ENCODE measurements at regions not wholly inside any gene's neighbourhood (a gene's known extent, or its start where the extent isn't known, plus 50 kb on each side); places are given as distances from the start of the nearest gene placed in this dataset.

DNA sequence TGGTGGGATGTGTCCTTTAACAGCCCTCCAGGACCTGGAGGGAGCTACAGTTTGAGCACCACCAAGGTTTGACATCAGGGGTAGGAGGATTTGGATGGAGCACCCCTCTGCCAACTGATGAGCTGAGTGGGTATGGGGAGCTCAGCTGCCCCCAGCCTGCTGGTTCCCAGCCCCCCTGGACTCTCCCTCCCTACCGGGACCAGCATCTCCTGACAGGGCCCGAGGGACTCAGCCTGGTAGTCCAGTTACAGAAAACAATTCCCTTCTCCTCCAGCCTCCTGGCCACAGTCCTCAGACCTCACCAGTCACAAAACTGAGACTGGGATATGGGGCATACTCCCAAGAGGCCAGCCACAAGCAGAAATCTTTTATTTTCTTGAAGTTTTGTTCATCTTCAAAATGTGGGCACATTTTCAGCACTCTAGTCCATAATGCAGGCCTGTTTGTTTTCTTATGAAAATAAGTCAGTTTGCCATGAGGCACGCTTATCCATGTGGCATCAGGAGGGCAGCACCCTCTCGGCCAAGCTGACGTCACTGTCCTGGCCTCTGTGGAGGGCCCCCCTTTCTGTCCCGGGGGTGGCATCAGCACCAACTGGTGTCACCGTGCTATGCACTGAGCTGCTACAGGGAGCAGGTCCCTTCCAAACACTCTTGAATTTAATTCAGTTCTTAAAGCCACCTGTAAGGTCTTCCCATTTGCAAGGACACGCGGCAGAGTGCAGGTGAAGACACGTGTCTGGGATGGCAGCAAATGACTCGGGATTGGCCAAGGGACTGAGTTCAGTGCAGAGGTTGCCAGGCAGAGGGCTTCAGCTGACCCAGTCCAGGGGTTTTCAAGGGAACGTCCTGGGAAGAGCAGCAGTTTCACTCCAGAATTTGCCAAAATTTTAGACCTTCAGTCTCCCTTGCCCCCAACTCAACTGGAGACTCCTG, 187.6 kb downstream of the GADD45G start:
- no peak for DNase-seq

DNA sequence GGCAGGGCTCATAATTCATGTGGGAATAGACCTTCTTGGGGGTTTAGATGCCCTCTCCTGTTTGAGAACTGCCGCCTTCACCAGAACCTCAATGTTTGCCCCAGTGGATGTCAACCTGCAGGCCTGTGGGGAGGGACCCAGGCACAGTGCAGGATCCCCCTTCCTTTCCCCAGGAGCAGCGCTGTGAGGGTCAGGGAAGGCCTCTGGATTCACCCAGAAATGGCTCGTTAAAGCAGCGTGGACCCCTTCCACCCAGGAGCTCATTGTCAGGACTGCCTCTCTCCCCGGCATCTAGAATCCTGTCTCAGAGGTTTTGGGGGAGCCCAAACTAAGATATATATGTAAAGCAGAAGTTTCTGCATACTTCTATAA, 188.3 kb downstream of the GADD45G start:
- DNase-seq = no peak

GRCh38 chr9:89793551-89793950, 188.7 kb downstream of the GADD45G start:
- DNase-seq = no peak

DNA sequence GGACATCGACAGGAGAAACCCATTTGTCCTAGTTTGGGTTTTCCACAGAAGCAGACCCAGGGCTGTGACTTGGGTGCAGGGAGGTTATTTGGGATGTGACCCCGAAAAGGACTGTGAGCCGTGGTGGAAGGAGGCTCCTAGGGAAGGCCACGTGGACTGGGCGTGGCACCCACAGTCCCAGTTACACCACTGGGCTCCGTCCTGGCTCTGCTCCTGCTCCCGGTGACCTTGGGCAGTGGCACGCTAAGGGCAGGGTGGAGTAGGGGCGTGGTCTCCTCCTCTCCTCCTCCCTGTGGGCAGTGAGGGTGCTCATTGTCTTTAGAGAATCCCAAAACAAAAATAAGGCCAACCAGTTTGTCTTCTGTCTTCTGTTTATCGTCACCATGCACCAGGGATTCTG, 190.1 kb downstream of the GADD45G start:
- DNase-seq = no peak

- DNase-seq = no peak
Measured at GRCh38 chr9:89795538-89796195, 190.9 kb downstream of the GADD45G start.

DNA sequence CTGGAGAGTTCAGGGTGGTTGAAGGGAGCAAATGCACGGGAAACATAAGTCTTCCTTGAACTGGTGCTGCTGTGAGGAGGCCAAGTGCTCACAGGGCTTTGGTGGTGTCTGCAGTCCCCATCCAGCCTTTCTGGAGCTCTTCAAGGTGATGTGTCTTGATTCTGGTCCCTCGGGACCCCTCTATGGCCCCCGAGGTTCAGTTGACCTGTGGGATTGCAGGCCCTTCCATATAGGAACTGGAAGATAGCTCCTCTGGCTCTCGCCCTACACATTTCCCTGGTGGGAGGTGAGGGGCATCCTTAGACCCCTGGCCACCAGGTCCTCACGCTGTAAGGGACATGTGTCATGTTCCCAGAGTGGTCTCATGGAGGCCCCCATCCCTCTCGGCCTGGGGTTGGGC, 191.8 kb downstream of the GADD45G start:
- DNase-seq = no peak

DNA sequence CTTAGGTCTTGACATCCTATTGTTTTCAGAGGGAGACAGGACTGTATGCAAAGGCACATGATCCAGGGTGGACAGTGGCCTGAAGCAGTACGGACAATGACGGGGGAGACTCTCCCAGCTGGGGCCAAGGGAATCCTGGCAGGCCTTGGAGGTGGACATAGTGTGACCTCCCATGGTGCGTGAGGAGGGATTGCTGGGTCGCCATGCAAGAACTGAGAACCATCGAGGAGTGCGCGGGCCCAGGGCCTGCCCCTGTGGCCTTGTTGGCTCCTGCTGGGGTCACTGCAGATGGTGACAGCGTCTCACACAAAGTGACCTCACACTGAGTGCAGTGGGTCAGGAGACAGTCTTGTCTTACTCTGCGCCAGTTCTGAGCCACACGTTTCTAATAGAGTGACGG, 192.4 kb downstream of the GADD45G start:
- DNase-seq = no peak

- no peak for DNase-seq
Measured at GRCh38 chr9:89797937-89798455, 193.2 kb downstream of the GADD45G start.

DNA sequence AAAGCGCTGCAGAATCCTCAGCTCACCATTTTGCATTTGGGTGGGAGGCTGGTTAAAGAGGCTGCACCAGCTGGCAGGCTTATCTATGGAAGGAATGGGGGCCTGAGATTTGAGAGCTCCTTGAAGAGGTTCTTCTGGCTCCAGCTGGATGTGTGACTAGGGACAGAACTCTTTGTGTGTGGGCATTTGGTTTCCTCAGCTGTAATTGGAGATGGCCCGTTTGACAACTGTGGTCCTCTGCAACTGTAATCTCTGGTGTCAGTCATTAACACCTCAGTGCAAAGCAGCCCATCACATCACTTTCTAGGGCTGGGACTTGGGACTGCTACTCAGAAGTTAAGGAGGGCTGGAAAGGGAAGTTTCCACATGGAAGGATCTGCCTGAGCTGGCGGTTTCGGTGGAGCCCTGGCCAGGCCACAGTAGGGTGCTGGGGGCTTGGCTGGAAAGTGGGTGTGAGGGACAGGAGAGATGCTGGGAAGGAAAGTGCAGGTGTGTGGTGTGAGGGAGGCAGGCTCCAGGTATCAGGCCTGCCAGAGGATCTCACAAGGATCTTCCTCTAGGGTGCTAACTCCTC, 193.8 kb downstream of the GADD45G start:
- DNase-seq = no peak

DNA sequence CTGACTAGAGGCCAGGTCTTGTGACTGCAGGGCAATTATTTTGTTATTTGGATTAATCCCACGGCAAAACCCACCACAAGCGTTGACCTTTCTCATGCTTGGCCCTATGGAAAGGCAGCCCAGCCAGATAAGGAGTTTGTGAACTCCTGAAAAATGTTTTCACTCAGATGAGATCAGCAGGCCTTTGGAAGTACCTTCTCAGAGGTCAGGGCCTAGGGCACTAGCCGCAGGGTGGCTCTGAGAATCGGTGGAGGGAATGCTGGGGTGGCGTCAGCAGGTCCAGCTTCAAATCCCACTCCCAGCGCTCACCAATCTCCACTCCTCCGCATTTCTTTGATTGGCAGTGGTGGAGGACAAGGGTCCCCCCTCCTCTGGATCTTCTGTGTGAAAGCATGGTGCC, 194.4 kb downstream of the GADD45G start:
- no peak for DNase-seq

DNA sequence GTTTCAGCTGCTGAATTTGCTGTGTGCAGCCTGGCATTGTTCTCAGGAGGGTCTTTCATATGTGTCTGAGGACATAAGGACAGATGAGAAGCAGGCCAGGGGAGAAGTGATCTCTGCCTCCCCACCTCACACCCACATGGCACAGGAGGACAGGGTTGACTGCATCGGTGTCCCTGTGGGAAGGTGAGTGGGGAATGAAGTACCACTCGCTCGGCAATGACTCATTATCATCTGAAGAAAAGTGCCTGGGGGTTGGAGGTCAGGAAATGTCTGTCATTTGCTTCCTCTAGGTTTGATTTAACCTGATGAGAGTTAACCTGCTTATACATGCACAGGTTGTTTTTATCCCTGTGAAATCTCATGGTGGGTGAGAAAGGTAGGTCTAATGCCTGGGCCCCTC, 195.0 kb downstream of the GADD45G start:
- no peak for DNase-seq

DNA sequence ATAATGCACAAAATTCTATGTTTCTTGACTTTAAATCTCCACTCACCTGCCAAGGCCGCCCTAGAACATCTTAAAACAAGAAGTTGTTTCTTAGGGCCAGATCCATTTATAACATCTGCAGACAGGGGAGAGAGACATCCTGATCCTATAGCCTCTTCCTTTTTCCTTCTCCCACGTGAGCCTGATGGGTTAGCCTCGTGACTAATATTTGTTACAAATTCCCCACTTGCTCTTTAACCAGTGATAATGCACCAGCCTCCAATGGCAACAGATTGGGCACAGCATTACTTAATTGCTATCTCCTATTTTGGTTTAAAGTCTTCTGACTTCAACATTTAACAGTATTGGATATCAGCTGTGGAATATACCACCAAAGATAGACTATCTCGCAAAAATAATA, 196.5 kb downstream of the GADD45G start:
- no peak for DNase-seq

GRCh38 chr9:89801742-89802670, 197.2 kb downstream of the GADD45G start:
- no peak for DNase-seq

DNA sequence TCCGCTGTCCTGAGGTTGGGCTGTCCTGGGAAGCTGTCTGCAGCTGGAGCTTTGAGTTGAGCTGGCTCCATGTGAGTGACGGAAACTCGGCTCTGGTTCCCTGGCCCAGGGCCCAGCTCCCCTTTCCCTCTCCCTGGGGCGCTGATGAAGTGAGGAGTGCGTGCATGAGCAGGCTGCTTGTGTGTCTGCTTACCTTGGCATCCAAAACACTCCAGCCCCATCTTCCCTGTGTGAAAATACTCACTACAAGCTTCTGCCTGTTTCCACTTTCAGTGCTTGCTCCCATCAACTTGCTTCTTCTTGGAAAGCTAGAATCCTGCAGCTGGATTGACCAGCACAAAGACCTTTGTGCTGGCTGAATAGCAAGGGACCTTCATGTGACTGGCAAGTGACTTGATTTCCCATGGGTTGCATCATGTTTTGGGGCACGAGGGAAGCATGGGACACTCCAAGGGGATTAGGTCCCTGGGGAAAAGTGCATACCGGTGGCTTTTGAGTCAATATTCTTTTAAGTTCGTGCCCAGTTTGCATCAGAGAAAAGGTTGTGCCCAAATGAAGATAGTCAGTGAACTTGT, 198.1 kb downstream of the GADD45G start:
- DNase-seq = peak in 1 of 2 donors; percentile 51

DNA sequence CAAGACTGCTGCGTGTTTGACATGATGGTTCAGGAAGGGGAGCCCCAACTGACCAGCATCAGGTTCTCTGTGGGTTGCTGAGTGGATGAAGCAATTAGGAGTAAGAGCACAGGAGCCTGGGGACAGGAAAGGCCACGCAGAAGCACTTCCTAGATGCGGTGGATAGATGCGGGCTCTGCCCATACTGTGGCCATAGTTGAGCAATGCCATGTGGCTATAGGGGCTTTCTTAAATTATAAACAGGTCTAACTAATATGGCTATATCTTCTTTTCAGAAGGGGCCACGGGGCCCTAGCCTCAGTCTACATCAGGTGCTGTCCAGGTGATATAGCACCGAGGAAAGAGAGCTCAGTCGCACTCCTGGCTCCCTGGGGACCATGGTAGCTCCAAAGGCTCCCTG, 198.6 kb downstream of the GADD45G start:
- no peak for DNase-seq

GRCh38 chr9:89804766-89805531, 200.1 kb downstream of the GADD45G start:
- no peak for DNase-seq

DNA sequence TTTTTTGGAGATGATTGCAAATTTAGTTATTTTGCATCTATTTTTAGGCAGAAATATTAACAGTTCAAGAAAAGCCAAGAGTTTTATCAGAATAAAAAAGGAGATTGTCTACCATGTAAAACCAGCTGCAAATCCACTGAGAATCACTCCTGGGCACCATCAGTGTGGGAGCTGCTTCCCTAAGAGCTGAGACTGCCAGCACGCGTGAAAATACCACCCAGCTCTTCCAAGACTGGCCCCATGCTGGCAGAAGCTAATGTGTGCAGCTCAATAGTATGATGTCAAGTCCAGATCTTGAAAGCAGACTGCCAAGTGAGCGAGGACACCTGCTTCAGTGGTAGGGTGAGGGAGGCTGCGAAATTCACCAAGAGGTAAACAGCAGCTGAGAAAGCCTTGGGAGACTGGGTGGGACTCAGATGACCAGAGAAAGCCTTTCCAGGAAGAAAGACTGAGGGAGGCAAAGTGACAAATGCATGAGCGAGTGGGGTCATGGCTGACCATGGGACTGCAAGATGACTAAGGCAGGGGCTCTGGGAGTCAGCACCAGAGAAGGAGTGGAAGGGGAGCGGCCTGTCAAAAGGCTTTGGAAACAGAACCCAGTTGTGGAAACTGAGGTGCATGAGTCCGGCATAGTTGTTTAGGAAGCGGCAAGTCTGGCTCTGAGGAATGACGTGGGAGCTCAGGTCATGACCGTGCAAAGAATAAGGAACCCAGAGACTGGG, 200.9 kb downstream of the GADD45G start:
- DNase-seq = no peak

- DNase-seq = no peak
Measured at GRCh38 chr9:89806371-89807100, 201.7 kb downstream of the GADD45G start.

- DNase-seq = no peak
Measured at GRCh38 chr9:89807101-89807395, 202.2 kb downstream of the GADD45G start.
